IMR-90 (cell line): ENCODE measurements at regions not wholly inside any gene's neighbourhood (a gene's known extent, or its start where the extent isn't known, plus 50 kb on each side); places are given as distances from the start of the nearest gene placed in this dataset.

ENCODE experiments used
- ATAC-seq: fragments of 200-7000 bp; cut with Tn5 transposase; 2 replicates; pipeline ENCODE4 v1.9.1; 2020; ENCODE audit warnings: low read depth, mild to moderate bottlenecking, moderate library complexity
- BruUV-seq: library from RNA; stranded (reverse); fragments of 400-500 nt; replicated peaks from 2 replicates; lab custom pipeline; 2021; lab: Mats Ljungman, UMichigan
- CTCF ChIA-PET: fragments of 300-600 bp; formaldehyde crosslinking; extraction: SDS; loops from one replicate; lab custom pipeline; 2021; ENCODE audit warnings: antibody characterized with exemption; lab: Yijun Ruan, JAX
- POLR2A ChIA-PET: fragments of 300-600 bp; sonication (Branson Sonifier 250); formaldehyde crosslinking; loops from one replicate; lab custom pipeline; 2022; ENCODE audit warnings: antibody characterized with exemption; ENCODE audit not compliant: unreplicated experiment; lab: Charles Lee
- DNase-seq: peaks from one replicate; pipeline ENCODE4 v3.0.0; 2013
- H2AFZ ChIP-seq: replicated peaks from 2 replicates; pipeline ENCODE3; 2013; ENCODE audit warnings: low read length, mild to moderate bottlenecking; ENCODE audit not compliant: poor library complexity
- H2AK5ac ChIP-seq: 2 replicates; pipeline ENCODE4 v1.6.1; 2013; ENCODE audit warnings: low read depth, low read length, inconsistent platforms
- H2AK9ac ChIP-seq: replicated peaks from 2 replicates; pipeline ENCODE3; 2013; ENCODE audit warnings: mild to moderate bottlenecking, low read depth, low read length, moderate library complexity; ENCODE audit not compliant: poor library complexity
- H2BK120ac ChIP-seq: 2 replicates; pipeline ENCODE4 v1.6.1; 2013; ENCODE audit warnings: low read depth, low read length, inconsistent platforms
- H2BK15ac ChIP-seq: 3 replicates; pipeline ENCODE4 v1.6.1; 2013; ENCODE audit warnings: low read depth, low read length, inconsistent platforms
- H2BK20ac ChIP-seq: 2 replicates; pipeline ENCODE4 v1.6.1; 2013; ENCODE audit warnings: low read depth, mild to moderate bottlenecking, inconsistent platforms, low read length, moderate library complexity
- H2BK5ac ChIP-seq: 2 replicates; pipeline ENCODE4 v1.6.1; 2013; ENCODE audit warnings: mild to moderate bottlenecking, low read depth, low read length, inconsistent platforms; ENCODE audit not compliant: poor library complexity, severe bottlenecking
- H3K14ac ChIP-seq: replicated peaks from 2 replicates; pipeline ENCODE4 v1.6.1; 2013; ENCODE audit warnings: low read depth, low read length, inconsistent platforms
- H3K18ac ChIP-seq: 2 replicates; pipeline ENCODE4 v1.6.1; 2013; ENCODE audit warnings: low read depth, low read length, control low read depth
- H3K23ac ChIP-seq: 2 replicates; pipeline ENCODE4 v1.6.1; 2013; ENCODE audit warnings: low read depth, low read length, inconsistent platforms
- H3K27ac ChIP-seq: 2 replicates; pipeline ENCODE4 v1.5.1; 2013; ENCODE audit warnings: mild to moderate bottlenecking, control low read depth, low read length; ENCODE audit not compliant: insufficient read depth
- H3K27me3 ChIP-seq: 2 replicates; pipeline ENCODE4 v1.6.1; 2013; ENCODE audit warnings: low read length; ENCODE audit not compliant: control insufficient read depth, insufficient read depth
- H3K36me3 ChIP-seq: 2 replicates; pipeline ENCODE4 v1.6.1; 2013; ENCODE audit warnings: low read length, mixed read lengths; ENCODE audit not compliant: control insufficient read depth, insufficient read depth
- H3K4ac ChIP-seq: 2 replicates; pipeline ENCODE4 v1.6.1; 2013; ENCODE audit warnings: low read depth, low read length, inconsistent platforms
- H3K4me1 ChIP-seq: 2 replicates; pipeline ENCODE4 v1.6.1; 2013; ENCODE audit warnings: low read length, mixed read lengths; ENCODE audit not compliant: control insufficient read depth, insufficient read depth
- H3K4me2 ChIP-seq: 2 replicates; pipeline ENCODE4 v1.6.1; 2013; ENCODE audit warnings: low read depth, mild to moderate bottlenecking, control low read depth, low read length, moderate library complexity
- H3K4me3 ChIP-seq: 2 replicates; pipeline ENCODE4 v1.5.1; 2013; ENCODE audit warnings: low read depth, mild to moderate bottlenecking, control low read depth, low read length, moderate library complexity; ENCODE audit not compliant: insufficient read depth
- H3K56ac ChIP-seq: 2 replicates; pipeline ENCODE4 v1.6.1; 2013; ENCODE audit warnings: low read length, inconsistent platforms; ENCODE audit not compliant: insufficient read depth; ENCODE audit errors: extremely low read depth
- H3K79me1 ChIP-seq, 2 experiments: 2 replicates each; pipeline ENCODE4 v1.6.1; 2013; ENCODE audit warnings: low read length in 2 of 2, inconsistent platforms in 1 of 2, low read depth in 1 of 2
- H3K9ac ChIP-seq: 2 replicates; pipeline ENCODE4 v1.6.1; 2013; ENCODE audit warnings: low read depth, low read length, control low read depth
- H3K9me1 ChIP-seq: 2 replicates; pipeline ENCODE4 v1.6.1; 2013; ENCODE audit warnings: low read length, inconsistent platforms; ENCODE audit not compliant: insufficient read depth
- H3K9me3 ChIP-seq: 2 replicates; pipeline ENCODE4 v1.6.1; 2013; ENCODE audit warnings: low read length; ENCODE audit not compliant: control insufficient read depth, insufficient read depth
- H4K20me1 ChIP-seq: 2 replicates; pipeline ENCODE4 v1.6.1; 2013; ENCODE audit warnings: low read length, inconsistent platforms; ENCODE audit not compliant: insufficient read depth
- H4K5ac ChIP-seq: 2 replicates; pipeline ENCODE4 v1.6.1; 2013; ENCODE audit warnings: mild to moderate bottlenecking, low read depth, low read length, control low read depth
- H4K8ac ChIP-seq, 2 experiments: 2 replicates each; pipeline ENCODE4 v1.6.1; 2013; ENCODE audit warnings: low read depth in 2 of 2, low read length in 2 of 2, control low read depth in 1 of 2, inconsistent platforms in 1 of 2
- H4K91ac ChIP-seq: 2 replicates; pipeline ENCODE4 v1.6.1; 2013; ENCODE audit warnings: low read depth, low read length, inconsistent platforms; ENCODE audit not compliant: insufficient read depth
- BHLHE40 ChIP-seq: fragments of 150-350 bp; IDR thresholded peaks from 2 replicates; pipeline ENCODE4 v1.6.1; 2016; ENCODE audit warnings: mild to moderate bottlenecking, low read depth, low read length
- CHD1 ChIP-seq: IDR thresholded peaks from 2 replicates; pipeline ENCODE4 v1.6.1; 2012; ENCODE audit warnings: low read depth, low read length, improper control_type of control experiment
- CTCF ChIP-seq: conservative IDR thresholded peaks from 2 replicates; pipeline ENCODE4 v1.5.1; 2012; ENCODE audit warnings: mild to moderate bottlenecking, low read depth, low read length, improper control_type of control experiment
- ELK1 ChIP-seq: fragments of 150-350 bp; IDR thresholded peaks from 2 replicates; pipeline ENCODE4 v1.6.1; 2016; ENCODE audit warnings: low read depth, mild to moderate bottlenecking, low read length, moderate library complexity, borderline replicate concordance
- FOS ChIP-seq: fragments of 150-350 bp; IDR thresholded peaks from 2 replicates; pipeline ENCODE4 v1.6.1; 2016; ENCODE audit warnings: low read depth, low read length
- MAFK ChIP-seq: IDR thresholded peaks from 2 replicates; pipeline ENCODE4 v1.6.1; 2012; ENCODE audit warnings: low read depth, low read length, improper control_type of control experiment
- MAZ ChIP-seq: IDR thresholded peaks from 2 replicates; pipeline ENCODE4 v1.6.1; 2012; ENCODE audit warnings: low read depth, mild to moderate bottlenecking, low read length, improper control_type of control experiment, moderate library complexity, borderline replicate concordance
- MXI1 ChIP-seq: IDR thresholded peaks from 2 replicates; pipeline ENCODE4 v1.6.1; 2012; ENCODE audit warnings: low read depth, mild to moderate bottlenecking, low read length, moderate library complexity, borderline replicate concordance
- NFE2L2 ChIP-seq: fragments of 150-350 bp; IDR thresholded peaks from 2 replicates; pipeline ENCODE4 v1.6.1; 2016; ENCODE audit warnings: low read depth, mild to moderate bottlenecking, low read length
- POLR2A ChIP-seq: IDR thresholded peaks from 2 replicates; pipeline ENCODE4 v1.6.1; 2012; ENCODE audit warnings: mild to moderate bottlenecking, low read depth, low read length
- RAD21 ChIP-seq: IDR thresholded peaks from 2 replicates; pipeline ENCODE4 v1.6.1; 2012; ENCODE audit warnings: low read length, improper control_type of control experiment
- RFX5 ChIP-seq: IDR thresholded peaks from 2 replicates; pipeline ENCODE4 v1.8.0; 2012; ENCODE audit warnings: low read depth, mild to moderate bottlenecking, low read length, moderate library complexity
- SMC3 ChIP-seq: fragments of 150-350 bp; IDR thresholded peaks from 2 replicates; pipeline ENCODE4 v1.6.1; 2016; ENCODE audit warnings: low read depth, mild to moderate bottlenecking, antibody characterized with exemption, low read length, moderate library complexity
- USF2 ChIP-seq: fragments of 150-350 bp; IDR thresholded peaks from 2 replicates; pipeline ENCODE4 v1.6.1; 2017; ENCODE audit warnings: mild to moderate bottlenecking, antibody characterized with exemption, low read length, low read depth
- WGBS, 2 experiments: methylation state at CpG; one replicate each; pipeline versions ENCODE4 v1.1.5 to v1.1.7; 2013; ENCODE audit warnings: missing lambda C conversion rate in 2 of 2; ENCODE audit not compliant: insufficient read length in 1 of 2; ENCODE audit errors: extremely low coverage in 2 of 2; 5-methylcytosine and 5-hydroxymethylcytosine counted together
- dilution Hi-C: fragments of 300-500 bp; cut with HindIII; formaldehyde crosslinking; loops from one replicate; pipeline ENCODE4 v1.14.3; 2018; ENCODE audit warnings: low sequenced_read_pairs; ENCODE audit not compliant: unreplicated experiment
- in situ Hi-C: fragments of 300-500 bp; cut with MboI; formaldehyde crosslinking; loops from 3 replicates; pipeline ENCODE4 v1.14.3; 2019; ENCODE audit warnings: low sequenced_read_pairs, inconsistent platforms, mixed read lengths
- intact Hi-C: fragments of 100-400 bp; cut with micrococcal nuclease; formaldehyde crosslinking; loops from 2 replicates; pipeline ENCODE4 v1.10.0; 2022

GRCh38 chr6:90448836-90449235, 138.0 kb downstream of the MAP3K7 start:
- no peak overlapping the region for H3K18ac ChIP-seq
- no peak overlapping the region for H2AK9ac ChIP-seq
- no TSS peak for BruUV-seq
- no peak overlapping the region for H4K8ac ChIP-seq
- TF ChIP-seq RAD21: no peak
- TF ChIP-seq MXI1: no peak
- TF ChIP-seq ELK1: no peak
- TF ChIP-seq POLR2A: no peak
- TF ChIP-seq RFX5: no peak
- no peak for TF ChIP-seq CTCF
- no peak for TF ChIP-seq MAZ
- TF ChIP-seq FOS: no peak
- no peak for TF ChIP-seq BHLHE40
- TF ChIP-seq SMC3: no peak
- no peak for TF ChIP-seq USF2
- TF ChIP-seq MAFK: no peak
- no peak for TF ChIP-seq NFE2L2
- no peak for TF ChIP-seq CHD1
- no peak overlapping the region for H2AK5ac ChIP-seq
- H3K36me3 ChIP-seq: no peaks in the 10 kb centered on the region
- intact Hi-C loops (no loop called here), in situ Hi-C loops (no loop called here), dilution Hi-C loops (no loop called here)
- no peak overlapping the region for H2BK20ac ChIP-seq
- H3K27me3 ChIP-seq: peaks cover 14% of the 10 kb centered on the region
- no peak overlapping the region for H3K14ac ChIP-seq
- no CpG with 5 or more reads among the region's 5 CpGs for WGBS, 2 experiments
- no peak overlapping the region for H3K23ac ChIP-seq
- no peak overlapping the region for H3K4ac ChIP-seq
- no peaks in the 10 kb centered on the region for H3K9me3 ChIP-seq
- no peak overlapping the region for H4K91ac ChIP-seq
- H2AFZ ChIP-seq: no peak overlapping the region
- H3K4me1 ChIP-seq: no peaks in the 10 kb centered on the region
- H3K9me1 ChIP-seq: no peaks in the 10 kb centered on the region
- no peak overlapping the region for H4K5ac ChIP-seq
- H2BK15ac ChIP-seq: no peak overlapping the region
- no peak for DNase-seq
- H2BK120ac ChIP-seq: no peak overlapping the region
- CTCF ChIA-PET: no interaction called here
- no peaks in the 10 kb centered on the region for H3K79me1 ChIP-seq
- H2BK5ac ChIP-seq: no peak overlapping the region
- H3K56ac ChIP-seq: no peak overlapping the region
- H3K27ac ChIP-seq: no peak overlapping the region
- no peak for ATAC-seq
- no peak overlapping the region for H3K4me3 ChIP-seq
- H3K9ac ChIP-seq: no peak overlapping the region
- H4K20me1 ChIP-seq: no peaks in the 10 kb centered on the region
- no peak overlapping the region for H3K4me2 ChIP-seq
- POLR2A ChIA-PET: no interaction called here
